Adrenal gland (tissue), 5 donors: ENCODE measurements at regions not wholly inside any gene's neighbourhood (a gene's known extent, or its start where the extent isn't known, plus 50 kb on each side); places are given as distances from the start of the nearest gene placed in this dataset.

Source experiments
- POLR2A ChIP-seq, 2 donors: fragments of 450-650 bp; IDR thresholded peaks; one replicate each; pipeline ENCODE4 v1.6.1; 2017; ENCODE audit warnings: antibody characterized with exemption in 2 of 2, mild to moderate bottlenecking in 2 of 2, moderate library complexity in 1 of 2
- TF ChIP-seq, protein P1 (sequence below), 6 experiments: fragments of 450-650 bp in 4 of 6; fragments of 200-600 bp in 2 of 6; sonication (generic) in 1 of 6; IDR thresholded peaks; 1 replicate in 5 of 6; 2 replicates in 1 of 6; pipeline versions ENCODE4 v1.5.1 to v1.8.0; 2016 to 2021; ENCODE audit warnings: antibody characterized with exemption in 6 of 6, mild to moderate bottlenecking in 2 of 6, moderate library complexity in 1 of 6
- donor health status: DM: no; HTN: no; CAD: no.

GRCh38 chr5:174664180-174664850, 60.1 kb upstream of the MSX2 start:
- TF ChIP-seq, protein P1, sequence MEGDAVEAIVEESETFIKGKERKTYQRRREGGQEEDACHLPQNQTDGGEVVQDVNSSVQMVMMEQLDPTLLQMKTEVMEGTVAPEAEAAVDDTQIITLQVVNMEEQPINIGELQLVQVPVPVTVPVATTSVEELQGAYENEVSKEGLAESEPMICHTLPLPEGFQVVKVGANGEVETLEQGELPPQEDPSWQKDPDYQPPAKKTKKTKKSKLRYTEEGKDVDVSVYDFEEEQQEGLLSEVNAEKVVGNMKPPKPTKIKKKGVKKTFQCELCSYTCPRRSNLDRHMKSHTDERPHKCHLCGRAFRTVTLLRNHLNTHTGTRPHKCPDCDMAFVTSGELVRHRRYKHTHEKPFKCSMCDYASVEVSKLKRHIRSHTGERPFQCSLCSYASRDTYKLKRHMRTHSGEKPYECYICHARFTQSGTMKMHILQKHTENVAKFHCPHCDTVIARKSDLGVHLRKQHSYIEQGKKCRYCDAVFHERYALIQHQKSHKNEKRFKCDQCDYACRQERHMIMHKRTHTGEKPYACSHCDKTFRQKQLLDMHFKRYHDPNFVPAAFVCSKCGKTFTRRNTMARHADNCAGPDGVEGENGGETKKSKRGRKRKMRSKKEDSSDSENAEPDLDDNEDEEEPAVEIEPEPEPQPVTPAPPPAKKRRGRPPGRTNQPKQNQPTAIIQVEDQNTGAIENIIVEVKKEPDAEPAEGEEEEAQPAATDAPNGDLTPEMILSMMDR (IDR thresholded peaks at IDR 0.05), result no peak
- TF ChIP-seq POLR2A (IDR thresholded peaks at IDR 0.05), result no peak
